SU-DHL-6 (cell line): ENCODE measurements at regions not wholly inside any gene's neighbourhood (a gene's known extent, or its start where the extent isn't known, plus 50 kb on each side); places are given as distances from the start of the nearest gene placed in this dataset.

Experiments used
- EZH2phosphoT487 ChIP-seq: fragments of 200-600 bp; sonication (generic), shearing (Covaris generic); conservative IDR thresholded peaks from 2 replicates; pipeline ENCODE4 v1.6.1; 2018; ENCODE audit warnings: mild to moderate bottlenecking, antibody characterized with exemption, low read length, moderate library complexity, mixed read lengths
- TF ChIP-seq, protein P1 (sequence below): fragments of 200-600 bp; sonication (generic); IDR thresholded peaks from one replicate; pipeline ENCODE4 v1.5.1; 2017; ENCODE audit warnings: antibody characterized with exemption, mild to moderate bottlenecking, low read length, moderate library complexity; ENCODE audit not compliant: insufficient read depth, poor library complexity, severe bottlenecking

DNA sequence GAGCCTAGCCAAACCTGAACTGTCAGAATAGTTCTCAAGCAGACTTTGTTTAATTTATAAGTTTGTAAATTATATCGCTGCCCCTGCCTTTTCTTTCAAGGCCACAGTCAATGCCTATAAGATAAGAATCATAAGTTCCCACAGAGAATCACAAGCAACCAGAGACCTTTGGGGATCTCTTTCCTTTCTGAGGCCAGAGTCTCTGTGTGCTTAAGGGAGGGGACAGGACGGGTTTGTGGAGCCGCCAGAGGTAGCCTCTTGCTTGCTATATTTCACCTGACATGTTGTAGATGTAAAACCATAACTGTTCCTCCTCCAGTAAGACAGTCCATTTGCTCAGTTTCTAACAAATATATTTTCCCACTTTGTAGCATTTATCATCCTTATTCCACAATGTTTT, 458.8 kb downstream of the RFC3 start:
- TF ChIP-seq, protein P1, sequence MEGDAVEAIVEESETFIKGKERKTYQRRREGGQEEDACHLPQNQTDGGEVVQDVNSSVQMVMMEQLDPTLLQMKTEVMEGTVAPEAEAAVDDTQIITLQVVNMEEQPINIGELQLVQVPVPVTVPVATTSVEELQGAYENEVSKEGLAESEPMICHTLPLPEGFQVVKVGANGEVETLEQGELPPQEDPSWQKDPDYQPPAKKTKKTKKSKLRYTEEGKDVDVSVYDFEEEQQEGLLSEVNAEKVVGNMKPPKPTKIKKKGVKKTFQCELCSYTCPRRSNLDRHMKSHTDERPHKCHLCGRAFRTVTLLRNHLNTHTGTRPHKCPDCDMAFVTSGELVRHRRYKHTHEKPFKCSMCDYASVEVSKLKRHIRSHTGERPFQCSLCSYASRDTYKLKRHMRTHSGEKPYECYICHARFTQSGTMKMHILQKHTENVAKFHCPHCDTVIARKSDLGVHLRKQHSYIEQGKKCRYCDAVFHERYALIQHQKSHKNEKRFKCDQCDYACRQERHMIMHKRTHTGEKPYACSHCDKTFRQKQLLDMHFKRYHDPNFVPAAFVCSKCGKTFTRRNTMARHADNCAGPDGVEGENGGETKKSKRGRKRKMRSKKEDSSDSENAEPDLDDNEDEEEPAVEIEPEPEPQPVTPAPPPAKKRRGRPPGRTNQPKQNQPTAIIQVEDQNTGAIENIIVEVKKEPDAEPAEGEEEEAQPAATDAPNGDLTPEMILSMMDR, result no peak
- TF ChIP-seq EZH2phosphoT487, result no peak
